Left lung (tissue), 4 donors: ENCODE measurements at regions not wholly inside any gene's neighbourhood (a gene's known extent, or its start where the extent isn't known, plus 50 kb on each side); places are given as distances from the start of the nearest gene placed in this dataset.
A peak's percentile ranks its signal among the peaks of the same experiment; 100 is the strongest.

ENCODE experiments used
- ATAC-seq: fragments of 200-7000 bp; cut with Tn5 transposase; one replicate; pipeline ENCODE4 v1.9.1; 2020; ENCODE audit warnings: moderate library complexity
- DNase-seq, 4 donors: peaks; one replicate each; pipeline ENCODE4 v3.0.0-alpha.2; 2013 to 2020
- H3K27ac ChIP-seq, 2 donors: fragments of 200-600 bp; sonication (generic) in 1 of 2; one replicate each; pipeline versions ENCODE4 v1.5.0 to v1.8.0; 2020 to 2021
- H3K27me3 ChIP-seq, 2 donors: fragments of 200-600 bp; sonication (generic) in 1 of 2; one replicate each; pipeline versions ENCODE4 v1.5.0 to v1.8.0; 2020 to 2021
- H3K36me3 ChIP-seq, 2 donors: fragments of 200-600 bp; sonication (generic) in 1 of 2; one replicate each; pipeline versions ENCODE4 v1.5.0 to v1.8.0; 2020 to 2021
- H3K4me1 ChIP-seq, 2 donors: fragments of 200-600 bp; one replicate each; pipeline ENCODE4 v1.8.0; 2021
- H3K4me3 ChIP-seq, 2 donors: fragments of 200-600 bp; sonication (generic) in 1 of 2; one replicate each; pipeline versions ENCODE4 v1.5.0 to v1.8.0; 2020 to 2021; ENCODE audit warnings: mild to moderate bottlenecking in 1 of 2
- H3K9me3 ChIP-seq, 2 donors: fragments of 200-600 bp; sonication (generic) in 1 of 2; one replicate each; pipeline versions ENCODE4 v1.5.0 to v1.8.0; 2020 to 2021
- CTCF ChIP-seq, 2 donors: fragments of 200-600 bp; sonication (generic) in 1 of 2; IDR thresholded peaks; one replicate each; pipeline versions ENCODE4 v1.5.0 to v1.8.0; 2021; ENCODE audit warnings: antibody characterized with exemption in 2 of 2
- intact Hi-C, 2 donors: fragments of 100-400 bp; cut with DNase I; formaldehyde crosslinking; loops; one replicate each; pipeline versions ENCODE4 v1.11.2 to v1.14.2; 2022
- donor health status: DM: no; HTN: yes; CAD: no.
- donor health status: DM: no; HTN: no; CAD: no.

GRCh38 chr6:159529934-159530333, 163.1 kb downstream of the SOD2 start:
- Histone ChIP-seq H3K27me3 (no peaks in the 10 kb centered on the region), H3K9me3 (no peaks in the 10 kb centered on the region), H3K4me1 (peaks cover 0 to 3% of the 10 kb centered on the region in 2 donors), H3K4me3 (no peak overlapping the region), H3K36me3 (no peaks in the 10 kb centered on the region), H3K27ac (no peak overlapping the region)
- intact Hi-C loops, result no loop called here
- peak; percentile 60 for ATAC-seq
- peak in 2 of 4 donors; percentile 26 to 45 for DNase-seq
- no peak for TF ChIP-seq CTCF (IDR thresholded peaks at IDR 0.05)

- H3K4me1 ChIP-seq, result peaks cover 0 to 3% of the 10 kb centered on the region in 2 donors
- intact Hi-C loops, result no loop called here
- no peak overlapping the region for H3K4me3 ChIP-seq
- H3K9me3 ChIP-seq, result no peaks in the 10 kb centered on the region
- no peaks in the 10 kb centered on the region for H3K36me3 ChIP-seq
- H3K27ac ChIP-seq, result no peak overlapping the region
- TF ChIP-seq CTCF (IDR thresholded peaks at IDR 0.05), result no peak
- no peaks in the 10 kb centered on the region for H3K27me3 ChIP-seq
- DNase-seq (no peak), ATAC-seq (no peak)
Observed at GRCh38 chr6:159527351-159527750, 165.7 kb downstream of the SOD2 start.

- H3K4me3 ChIP-seq, result no peak overlapping the region
- ATAC-seq, result peak; percentile 89
- H3K27ac ChIP-seq, result no peak overlapping the region
- intact Hi-C loops, result no loop called here
- peaks cover 0 to 3% of the 10 kb centered on the region in 2 donors for H3K4me1 ChIP-seq
- TF ChIP-seq CTCF (IDR thresholded peaks at IDR 0.05), result no peak
- peak in 1 of 4 donors; percentile 7 for DNase-seq
- no peaks in the 10 kb centered on the region for H3K36me3 ChIP-seq
- no peaks in the 10 kb centered on the region for H3K27me3 ChIP-seq
- no peaks in the 10 kb centered on the region for H3K9me3 ChIP-seq
Observed at GRCh38 chr6:159525445-159526025, 167.5 kb downstream of the SOD2 start.

- DNase-seq (no peak), ATAC-seq (no peak)
- intact Hi-C loops, result no loop called here
- no peaks in the 10 kb centered on the region for H3K9me3 ChIP-seq
- H3K36me3 ChIP-seq, result no peaks in the 10 kb centered on the region
- no peaks in the 10 kb centered on the region for H3K4me1 ChIP-seq
- no peak overlapping the region for H3K27ac ChIP-seq
- no peak overlapping the region for H3K4me3 ChIP-seq
- no peak for TF ChIP-seq CTCF (IDR thresholded peaks at IDR 0.05)
- no peaks in the 10 kb centered on the region for H3K27me3 ChIP-seq
Observed at GRCh38 chr6:159522877-159523547, 170.0 kb downstream of the SOD2 start.

- intact Hi-C loops, result no loop called here
- ATAC-seq (no peak), DNase-seq (no peak)
- no peak for TF ChIP-seq CTCF (IDR thresholded peaks at IDR 0.05)
- no peaks in the 10 kb centered on the region for H3K27me3 ChIP-seq
- H3K36me3 ChIP-seq, result no peaks in the 10 kb centered on the region
- H3K4me1 ChIP-seq, result no peaks in the 10 kb centered on the region
- H3K9me3 ChIP-seq, result no peaks in the 10 kb centered on the region
- H3K4me3 ChIP-seq, result no peak overlapping the region
- H3K27ac ChIP-seq, result no peak overlapping the region
Observed at GRCh38 chr6:159521962-159522361, 171.1 kb downstream of the SOD2 start.
